ENCODE measurements at regions not wholly inside any gene's neighbourhood (a gene's known extent, or its start where the extent isn't known, plus 50 kb on each side); places are given as distances from the start of the nearest gene placed in this dataset.

DNA sequence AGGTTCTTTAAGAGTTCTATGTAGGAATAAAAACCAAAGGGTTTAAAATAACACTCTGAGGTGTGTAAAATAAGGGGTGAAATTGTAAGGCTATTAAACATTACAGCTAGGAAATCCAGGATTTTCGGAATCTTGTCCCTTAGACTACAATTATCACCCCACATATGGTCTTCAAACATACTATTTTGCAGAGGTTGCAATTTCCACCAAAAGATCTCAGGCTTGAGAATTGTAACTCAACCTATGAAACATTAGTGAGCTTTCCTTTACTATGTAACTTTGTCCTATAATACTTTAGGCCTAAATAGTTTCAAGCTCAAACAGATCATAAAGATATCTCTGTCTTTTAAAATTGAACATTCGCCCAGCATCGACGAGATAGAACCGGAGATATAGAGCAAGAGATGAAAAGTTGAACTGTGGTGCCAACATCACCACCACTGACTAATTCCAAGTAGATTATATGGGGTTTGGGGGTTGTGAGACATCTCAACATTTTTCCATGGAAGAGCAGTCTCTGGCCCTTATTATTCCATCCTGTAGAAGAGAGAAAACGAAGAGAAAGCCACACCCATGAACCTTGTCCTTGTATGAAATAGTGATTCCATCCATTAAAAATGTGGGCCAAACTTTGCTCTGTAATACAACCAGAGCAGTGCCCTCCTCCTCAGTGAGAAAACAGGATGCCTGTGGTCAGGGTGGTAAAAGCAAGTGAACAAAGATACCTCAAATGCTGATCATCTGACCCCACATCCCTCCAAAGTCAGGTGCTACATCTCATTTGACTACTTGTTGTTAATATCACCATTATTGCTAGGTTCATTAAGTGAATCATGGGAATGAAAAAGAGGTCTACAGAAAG is 284.5 kb upstream of the GJE1 start:
- no peaks in the 10 kb centered on the region for H3K9me3 Mint-ChIP-seq
- TF ChIP-seq CTCF (IDR thresholded peaks at IDR 0.05), result no peak
- H3K4me1 Mint-ChIP-seq (ENCODE audit: low read depth), result no peaks in the 10 kb centered on the region
- no peak overlapping the region for H3K27ac Mint-ChIP-seq
- H3K27me3 Mint-ChIP-seq (ENCODE audit: insufficient read depth), result peaks cover 1% of the 10 kb centered on the region; the same call in 1 of the 2 replicates
- no peak for DNase-seq
- H3K36me3 Mint-ChIP-seq (ENCODE audit: low read depth), result no peaks in the 10 kb centered on the region
- H3K4me3 Mint-ChIP-seq, result no peak overlapping the region

DNA sequence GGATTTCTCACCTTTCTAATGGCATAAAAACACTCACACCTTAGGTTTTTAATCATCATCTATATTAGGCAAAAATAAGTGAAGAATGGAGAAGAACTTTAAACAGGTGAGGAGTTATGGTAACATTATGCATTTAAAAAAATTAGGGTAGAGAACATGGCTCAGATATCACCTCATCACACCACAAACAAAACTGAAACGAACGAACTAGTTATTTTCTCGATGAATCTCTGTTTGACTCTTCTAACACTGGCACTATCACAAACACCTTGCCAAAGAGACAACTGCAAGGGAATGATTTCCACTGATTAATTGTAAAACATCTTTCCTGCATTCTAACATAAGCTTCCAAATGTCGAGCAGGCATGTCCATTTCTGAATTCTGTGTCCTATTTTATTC is 286.1 kb upstream of the GJE1 start:
- no peak overlapping the region for H3K27ac Mint-ChIP-seq
- no peaks in the 10 kb centered on the region for H3K9me3 Mint-ChIP-seq
- peaks cover 1% of the 10 kb centered on the region; the same call in 1 of the 2 replicates for H3K27me3 Mint-ChIP-seq (ENCODE audit: insufficient read depth)
- no peak for DNase-seq
- no peaks in the 10 kb centered on the region for H3K4me1 Mint-ChIP-seq (ENCODE audit: low read depth)
- no peaks in the 10 kb centered on the region for H3K36me3 Mint-ChIP-seq (ENCODE audit: low read depth)
- H3K4me3 Mint-ChIP-seq, result no peak overlapping the region
- TF ChIP-seq CTCF (IDR thresholded peaks at IDR 0.05), result no peak

- Mint-ChIP-seq H3K4me1 (ENCODE audit: low read depth) (no peaks in the 10 kb centered on the region), H3K27me3 (ENCODE audit: insufficient read depth) (peaks cover 3% of the 10 kb centered on the region), H3K9me3 (no peaks in the 10 kb centered on the region), H3K36me3 (ENCODE audit: low read depth) (no peaks in the 10 kb centered on the region), H3K27ac (no peak overlapping the region), H3K4me3 (no peak overlapping the region)
- DNase-seq, result no peak
- no peak for TF ChIP-seq CTCF (IDR thresholded peaks at IDR 0.05)
These were observed 289.4 kb upstream of the GJE1 start for GRCh38 chr6:141843178-141843834.

GRCh38 chr6:141833001-141833655 is 299.6 kb upstream of the GJE1 start:
- Mint-ChIP-seq H3K9me3 (no peaks in the 10 kb centered on the region), H3K4me3 (no peak overlapping the region), H3K27me3 (ENCODE audit: insufficient read depth) (peaks cover 3% of the 10 kb centered on the region; the same call in 1 of the 2 replicates), H3K27ac (no peak overlapping the region), H3K4me1 (ENCODE audit: low read depth) (no peaks in the 10 kb centered on the region; the same call in 1 of the 2 replicates), H3K36me3 (ENCODE audit: low read depth) (no peaks in the 10 kb centered on the region)
- no peak for DNase-seq
- TF ChIP-seq CTCF (IDR thresholded peaks at IDR 0.05), result no peak

- no peak overlapping the region for H3K4me3 Mint-ChIP-seq
- peaks cover 1% of the 10 kb centered on the region; the same call in 1 of the 2 replicates for H3K27me3 Mint-ChIP-seq (ENCODE audit: insufficient read depth)
- no peaks in the 10 kb centered on the region for H3K9me3 Mint-ChIP-seq
- no peak for DNase-seq
- H3K4me1 Mint-ChIP-seq (ENCODE audit: low read depth), result no peaks in the 10 kb centered on the region; the same call in 1 of the 2 replicates
- TF ChIP-seq CTCF (IDR thresholded peaks at IDR 0.05), result no peak
- H3K27ac Mint-ChIP-seq, result no peak overlapping the region
- H3K36me3 Mint-ChIP-seq (ENCODE audit: low read depth), result no peaks in the 10 kb centered on the region
These were observed 302.2 kb upstream of the GJE1 start for GRCh38 chr6:141830530-141830929.

Measured in HFFc6 (cell line).